ENCODE measurements at regions not wholly inside any gene's neighbourhood (a gene's known extent, or its start where the extent isn't known, plus 50 kb on each side); places are given as distances from the start of the nearest gene placed in this dataset.

- no peak for FAIRE-seq
- in situ Hi-C loops (cut with HindIII; ENCODE audit: extremely low pct_ligation_motif_present, low pct_unique_long_range_greater_than_20kb) (no loop called here), intact Hi-C loops (cut with micrococcal nuclease; ENCODE audit: unreplicated experiment) (no loop called here)
- Histone ChIP-seq H3K4me1 (ENCODE audit: insufficient read depth, low read length) (no peaks in the 10 kb centered on the region), H3K4me2 (ENCODE audit: low read depth, low read length) (no peak overlapping the region), H3K4me3 (replicated peaks in 1 of 3; ENCODE audit: insufficient read depth in 1 of 3, low read depth in 2 of 3, low read length in 3 of 3) (no peak overlapping the region), H4K20me1 (ENCODE audit: insufficient read depth, low read length) (no peaks in the 10 kb centered on the region), H3K27ac (ENCODE audit: extremely low read length, insufficient read depth, low read length) (no peak overlapping the region), H3K36me3 (replicated peaks in 1 of 2; ENCODE audit: control insufficient read depth in 1 of 2, insufficient read depth in 2 of 2, low read length in 2 of 2) (no peaks in the 10 kb centered on the region), H3K9me3 (ENCODE audit: low read length) (peaks cover 5% of the 10 kb centered on the region; the same call in 1 of the 2 replicates), H2AFZ (ENCODE audit: low read length) (no peak overlapping the region), H3K27me3 (ENCODE audit: control insufficient read depth in 1 of 2, insufficient read depth in 2 of 2, low read length in 2 of 2) (no peaks in the 10 kb centered on the region), H3K79me2 (ENCODE audit: insufficient read depth, low read length) (no peaks in the 10 kb centered on the region), H3K9ac (ENCODE audit: insufficient read depth, low read depth, low read length) (no peak overlapping the region)
- TF ChIP-seq HNRNPK (IDR thresholded peaks at IDR 0.05; ENCODE audit: low read depth, low read length, poor library complexity, severe bottlenecking) (peak; percentile 56), ZNF18 (CRISPR knock-in tag; IDR thresholded peaks at IDR 0.05; ENCODE audit: insufficient replicate concordance) (no peak)
- 8% methylated on average over 3 of the region's 3 CpGs for WGBS (ENCODE audit: low lambda C conversion rate)
- no peak for DNase-seq (ENCODE audit: low spot score)
- ChIA-PET POLR2A (no interaction called here), CTCF (ENCODE audit: low intra/inter-chr PET ratio, low total read pairs) (no interaction called here)
- no TSS peak for BruUV-seq (replicated peaks)
- ATAC-seq, result no peak
Observed at GRCh38 chr20:41989039-41989679, 371.0 kb upstream of the CHD6 start.

GRCh38 chr20:41984031-41984430 is 365.9 kb upstream of the CHD6 start:
- H3K27ac ChIP-seq (ENCODE audit: extremely low read length, insufficient read depth, low read length), result no peak overlapping the region
- no peaks in the 10 kb centered on the region for H3K36me3 ChIP-seq (replicated peaks in 1 of 2; ENCODE audit: control insufficient read depth in 1 of 2, insufficient read depth in 2 of 2, low read length in 2 of 2)
- BruUV-seq (replicated peaks), result no TSS peak
- no peaks in the 10 kb centered on the region for H3K79me2 ChIP-seq (ENCODE audit: insufficient read depth, low read length)
- no peak overlapping the region for H3K4me2 ChIP-seq (ENCODE audit: low read depth, low read length)
- no peak overlapping the region for H3K9ac ChIP-seq (ENCODE audit: insufficient read depth, low read depth, low read length)
- WGBS (ENCODE audit: low lambda C conversion rate), result 11% methylated on average over 2 of the region's 2 CpGs
- H4K20me1 ChIP-seq (ENCODE audit: insufficient read depth, low read length), result no peaks in the 10 kb centered on the region
- DNase-seq (ENCODE audit: low spot score) (no peak), FAIRE-seq (no peak), ATAC-seq (no peak)
- no peaks in the 10 kb centered on the region for H3K4me1 ChIP-seq (ENCODE audit: insufficient read depth, low read length)
- peaks cover 5% of the 10 kb centered on the region; the same call in 1 of the 2 replicates for H3K9me3 ChIP-seq (ENCODE audit: low read length)
- ChIA-PET CTCF (ENCODE audit: low intra/inter-chr PET ratio, low total read pairs) (no interaction called here), POLR2A (no interaction called here)
- in situ Hi-C loops (cut with HindIII; ENCODE audit: extremely low pct_ligation_motif_present, low pct_unique_long_range_greater_than_20kb) (no loop called here), intact Hi-C loops (cut with micrococcal nuclease; ENCODE audit: unreplicated experiment) (no loop called here)
- TF ChIP-seq ZNF256 (CRISPR knock-in tag; conservative IDR thresholded peaks at IDR 0.05) (no peak), GMEB1 (CRISPR knock-in tag; IDR thresholded peaks at IDR 0.05; ENCODE audit: borderline replicate concordance) (no peak), ZNF605 (CRISPR knock-in tag; IDR thresholded peaks at IDR 0.05) (no peak), ZNF761 (CRISPR knock-in tag; conservative IDR thresholded peaks at IDR 0.05) (no peak), JARID2 (CRISPR knock-in tag; IDR thresholded peaks at IDR 0.05; ENCODE audit: insufficient replicate concordance) (no peak), CREB1 (IDR thresholded peaks at IDR 0.05) (peak; percentile 52), CREB1 (CRISPR knock-in tag; IDR thresholded peaks at IDR 0.05) (no peak)
- H3K27me3 ChIP-seq (ENCODE audit: control insufficient read depth in 1 of 2, insufficient read depth in 2 of 2, low read length in 2 of 2), result no peaks in the 10 kb centered on the region
- H2AFZ ChIP-seq (ENCODE audit: low read length), result no peak overlapping the region
- H3K4me3 ChIP-seq (replicated peaks in 1 of 3; ENCODE audit: insufficient read depth in 1 of 3, low read depth in 2 of 3, low read length in 3 of 3), result no peak overlapping the region
